ENCODE measurements at regions not wholly inside any gene's neighbourhood (a gene's known extent, or its start where the extent isn't known, plus 50 kb on each side); places are given as distances from the start of the nearest gene placed in this dataset.

GRCh38 chr22:48896766-48897644, 930.7 kb downstream of the BRD1 start:
- in situ Hi-C loops (cut with HindIII; ENCODE audit: low sequenced_read_pairs), result no loop called here
- DNase-seq (ENCODE audit: low read depth), result no peak
- H3K4me3 ChIP-seq (ENCODE audit: low read depth, low read length), result no peak overlapping the region
- no peak for TF ChIP-seq CTCF (IDR thresholded peaks at IDR 0.05; ENCODE audit: low read depth, low read length, missing control alignments)

GRCh38 chr22:48895831-48896765, 931.6 kb downstream of the BRD1 start:
- TF ChIP-seq CTCF (IDR thresholded peaks at IDR 0.05; ENCODE audit: low read depth, low read length, missing control alignments), result no peak

GRCh38 chr22:48895336-48895735, 932.3 kb downstream of the BRD1 start:
- no peak for TF ChIP-seq CTCF (IDR thresholded peaks at IDR 0.05; ENCODE audit: low read depth, low read length, missing control alignments)
- no peak for DNase-seq (ENCODE audit: low read depth)
- in situ Hi-C loops (cut with HindIII; ENCODE audit: low sequenced_read_pairs), result no loop called here
- H3K4me3 ChIP-seq (ENCODE audit: low read depth, low read length), result no peak overlapping the region

More at GRCh38 chr22:48895831-48896765, 931.6 kb downstream of the BRD1 start:
- in situ Hi-C loops (cut with HindIII; ENCODE audit: low sequenced_read_pairs), result no loop called here
- no peak overlapping the region for H3K4me3 ChIP-seq (ENCODE audit: low read depth, low read length)
- no peak for DNase-seq (ENCODE audit: low read depth)

GRCh38 chr22:48894804-48895250, 932.8 kb downstream of the BRD1 start:
- TF ChIP-seq CTCF (IDR thresholded peaks at IDR 0.05; ENCODE audit: low read depth, low read length, missing control alignments), result no peak
- no peak overlapping the region for H3K4me3 ChIP-seq (ENCODE audit: low read depth, low read length)
- in situ Hi-C loops (cut with HindIII; ENCODE audit: low sequenced_read_pairs), result no loop called here
- no peak for DNase-seq (ENCODE audit: low read depth)

- DNase-seq (ENCODE audit: low read depth), result no peak
- H3K4me3 ChIP-seq (ENCODE audit: low read depth, low read length), result no peak overlapping the region
- no peak for TF ChIP-seq CTCF (IDR thresholded peaks at IDR 0.05; ENCODE audit: low read depth, low read length, missing control alignments)
- in situ Hi-C loops (cut with HindIII; ENCODE audit: low sequenced_read_pairs), result no loop called here
Measured at GRCh38 chr22:48894064-48894671, 933.5 kb downstream of the BRD1 start.
